ENCODE measurements at regions not wholly inside any gene's neighbourhood (a gene's known extent, or its start where the extent isn't known, plus 50 kb on each side); places are given as distances from the start of the nearest gene placed in this dataset.
A peak's percentile ranks its signal among the peaks of the same experiment; 100 is the strongest.
"Not testable (repeated sequence)": the region's sequence is repeated elsewhere in the genome, so short reads cannot be mapped to it uniquely, and the experiment has no call there.

DNA sequence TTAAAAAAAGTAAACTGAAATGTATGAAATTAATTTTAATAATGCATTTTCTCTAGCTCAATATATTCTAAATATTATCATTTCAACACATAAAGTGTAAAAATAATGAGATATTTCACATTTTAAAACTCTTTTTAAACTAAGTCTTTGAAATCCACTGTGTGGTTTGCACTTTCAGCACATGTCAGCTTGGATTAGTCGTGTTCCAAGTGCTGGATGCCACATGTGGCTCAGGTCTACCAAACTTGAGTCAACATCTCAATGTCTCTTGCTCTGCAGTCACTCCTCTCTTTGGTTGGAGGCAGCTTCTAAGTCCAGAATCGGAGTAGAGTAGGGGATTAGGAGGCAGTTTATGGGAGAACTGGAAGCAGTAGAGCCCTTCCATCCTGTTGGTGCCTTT lies 173.7 kb upstream of the ANKRD55 start:
- Histone ChIP-seq H3K27ac (no peak overlapping the region), H3K36me3 (no peaks in the 10 kb centered on the region), H3K4me1 (ENCODE audit: low read depth) (peaks cover 27% of the 10 kb centered on the region), H3K9me3 (ENCODE audit: low read depth) (no peaks in the 10 kb centered on the region), H3K4me3 (no peak overlapping the region), H3K27me3 (no peaks in the 10 kb centered on the region)
- TF ChIP-seq, protein P1, sequence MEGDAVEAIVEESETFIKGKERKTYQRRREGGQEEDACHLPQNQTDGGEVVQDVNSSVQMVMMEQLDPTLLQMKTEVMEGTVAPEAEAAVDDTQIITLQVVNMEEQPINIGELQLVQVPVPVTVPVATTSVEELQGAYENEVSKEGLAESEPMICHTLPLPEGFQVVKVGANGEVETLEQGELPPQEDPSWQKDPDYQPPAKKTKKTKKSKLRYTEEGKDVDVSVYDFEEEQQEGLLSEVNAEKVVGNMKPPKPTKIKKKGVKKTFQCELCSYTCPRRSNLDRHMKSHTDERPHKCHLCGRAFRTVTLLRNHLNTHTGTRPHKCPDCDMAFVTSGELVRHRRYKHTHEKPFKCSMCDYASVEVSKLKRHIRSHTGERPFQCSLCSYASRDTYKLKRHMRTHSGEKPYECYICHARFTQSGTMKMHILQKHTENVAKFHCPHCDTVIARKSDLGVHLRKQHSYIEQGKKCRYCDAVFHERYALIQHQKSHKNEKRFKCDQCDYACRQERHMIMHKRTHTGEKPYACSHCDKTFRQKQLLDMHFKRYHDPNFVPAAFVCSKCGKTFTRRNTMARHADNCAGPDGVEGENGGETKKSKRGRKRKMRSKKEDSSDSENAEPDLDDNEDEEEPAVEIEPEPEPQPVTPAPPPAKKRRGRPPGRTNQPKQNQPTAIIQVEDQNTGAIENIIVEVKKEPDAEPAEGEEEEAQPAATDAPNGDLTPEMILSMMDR (IDR thresholded peaks at IDR 0.05; ENCODE audit: low read depth, low read length): no peak
- no peak for DNase-seq (ENCODE audit: low read depth in 1 of 2, low spot score in 1 of 2)

- no peak overlapping the region for H3K4me3 ChIP-seq
- H3K27me3 ChIP-seq: no peaks in the 10 kb centered on the region
- H3K9me3 ChIP-seq (ENCODE audit: low read depth): no peaks in the 10 kb centered on the region
- H3K36me3 ChIP-seq: no peaks in the 10 kb centered on the region
- H3K27ac ChIP-seq: no peak overlapping the region
- H3K4me1 ChIP-seq (ENCODE audit: low read depth): peaks cover 33% of the 10 kb centered on the region
- TF ChIP-seq, protein P1 (IDR thresholded peaks at IDR 0.05; ENCODE audit: low read depth, low read length): no peak
- no peak for DNase-seq (ENCODE audit: low read depth in 1 of 2, low spot score in 1 of 2)
Observed at GRCh38 chr5:56406221-56406620, 173.1 kb upstream of the ANKRD55 start.

GRCh38 chr5:56405116-56405908 lies 172.2 kb upstream of the ANKRD55 start:
- no peak for DNase-seq (ENCODE audit: low read depth in 1 of 2, low spot score in 1 of 2)

GRCh38 chr5:56402266-56403220 lies 169.4 kb upstream of the ANKRD55 start:
- H3K9me3 ChIP-seq (ENCODE audit: low read depth): no peaks in the 10 kb centered on the region
- TF ChIP-seq, protein P1 (IDR thresholded peaks at IDR 0.05; ENCODE audit: low read depth, low read length): no peak
- H3K4me1 ChIP-seq (ENCODE audit: low read depth): peaks cover 48% of the 10 kb centered on the region
- H3K27me3 ChIP-seq: no peaks in the 10 kb centered on the region
- H3K36me3 ChIP-seq: no peaks in the 10 kb centered on the region
- H3K27ac ChIP-seq: peak overlapping the region; percentile 76
- no peak overlapping the region for H3K4me3 ChIP-seq
- DNase-seq (ENCODE audit: low read depth in 1 of 2, low spot score in 1 of 2): peak in 1 of 2 donors; percentile 61

More at GRCh38 chr5:56405116-56405908, 172.2 kb upstream of the ANKRD55 start:
- TF ChIP-seq, protein P1 (IDR thresholded peaks at IDR 0.05; ENCODE audit: low read depth, low read length): no peak
- Histone ChIP-seq H3K27ac (no peak overlapping the region), H3K36me3 (no peaks in the 10 kb centered on the region), H3K4me3 (no peak overlapping the region), H3K9me3 (ENCODE audit: low read depth) (no peaks in the 10 kb centered on the region), H3K4me1 (ENCODE audit: low read depth) (peaks cover 43% of the 10 kb centered on the region), H3K27me3 (no peaks in the 10 kb centered on the region)

- DNase-seq (ENCODE audit: low read depth in 1 of 2, low spot score in 1 of 2); H3K9me3 ChIP-seq (ENCODE audit: low read depth): not testable (repeated sequence)
Observed at GRCh38 chr5:56397796-56398195, 164.7 kb upstream of the ANKRD55 start.

More at GRCh38 chr5:56397796-56398195, 164.7 kb upstream of the ANKRD55 start:
- H3K36me3 ChIP-seq, H3K27ac ChIP-seq, H3K27me3 ChIP-seq, H3K4me3 ChIP-seq: not testable (repeated sequence)
- H3K4me1 ChIP-seq (ENCODE audit: low read depth): peaks cover 30% of the 10 kb centered on the region
